GF-D8 (cell line): ENCODE measurements at regions not wholly inside any gene's neighbourhood (a gene's known extent, or its start where the extent isn't known, plus 50 kb on each side); places are given as distances from the start of the nearest gene placed in this dataset.
"Not testable (repeated sequence)": the region's sequence is repeated elsewhere in the genome, so short reads cannot be mapped to it uniquely, and the experiment has no call there.

Source experiments
- DNase-seq: peaks from one replicate; lab custom pipeline; 2025; lab: John Stamatoyannopoulos, UW

GRCh38 chr1:73770109-73770905 is 427.7 kb downstream of the LRRIQ3 start:
- DNase-seq = no peak

GRCh38 chr1:73766786-73767348 is 431.1 kb downstream of the LRRIQ3 start:
- no peak for DNase-seq

- DNase-seq = no peak
Measured at GRCh38 chr1:73765551-73766233, 432.3 kb downstream of the LRRIQ3 start.

GRCh38 chr1:73761559-73761958 is 436.4 kb downstream of the LRRIQ3 start:
- DNase-seq = no peak

- DNase-seq = no peak
Measured at GRCh38 chr1:73759011-73759410, 439.0 kb downstream of the LRRIQ3 start.

- no peak for DNase-seq
Measured at GRCh38 chr1:73756817-73757216, 441.2 kb downstream of the LRRIQ3 start.

GRCh38 chr1:73755649-73756048 is 442.3 kb downstream of the LRRIQ3 start:
- no peak for DNase-seq

- DNase-seq = no peak
Measured at GRCh38 chr1:73749996-73750395, 448.0 kb downstream of the LRRIQ3 start.

- no peak for DNase-seq
Measured at GRCh38 chr1:73744985-73745384, 453.0 kb downstream of the LRRIQ3 start.

GRCh38 chr1:73736125-73736524 is 461.9 kb downstream of the LRRIQ3 start:
- no peak for DNase-seq

GRCh38 chr1:73727036-73727435 is 470.9 kb downstream of the LRRIQ3 start:
- DNase-seq = no peak

- DNase-seq = no peak
Measured at GRCh38 chr1:73722055-73722454, 475.9 kb downstream of the LRRIQ3 start.

- no peak for DNase-seq
Measured at GRCh38 chr1:73717976-73718375, 480.0 kb downstream of the LRRIQ3 start.

- no peak for DNase-seq
Measured at GRCh38 chr1:73711089-73711488, 486.9 kb downstream of the LRRIQ3 start.

GRCh38 chr1:73701826-73702225 is 496.1 kb downstream of the LRRIQ3 start:
- no peak for DNase-seq

- no peak for DNase-seq
Measured at GRCh38 chr1:73676186-73676585, 521.8 kb downstream of the LRRIQ3 start.

GRCh38 chr1:73674945-73675561 is 522.9 kb downstream of the LRRIQ3 start:
- DNase-seq = no peak

- DNase-seq = no peak
Measured at GRCh38 chr1:73673971-73674370, 524.0 kb downstream of the LRRIQ3 start.

- no peak for DNase-seq
Measured at GRCh38 chr1:73671530-73671929, 526.4 kb downstream of the LRRIQ3 start.

GRCh38 chr1:73667959-73668358 is 530.0 kb downstream of the LRRIQ3 start:
- DNase-seq = not testable (repeated sequence)

- no peak for DNase-seq
Measured at GRCh38 chr1:73662526-73662925, 535.5 kb downstream of the LRRIQ3 start.

GRCh38 chr1:73659136-73659535 is 538.8 kb downstream of the LRRIQ3 start:
- DNase-seq = no peak

- DNase-seq = no peak
Measured at GRCh38 chr1:73654714-73655113, 543.3 kb downstream of the LRRIQ3 start.
